AG04449 (cell line): ENCODE measurements at regions not wholly inside any gene's neighbourhood (a gene's known extent, or its start where the extent isn't known, plus 50 kb on each side); places are given as distances from the start of the nearest gene placed in this dataset.

Experiments
- CTCF ChIA-PET: fragments of 350-600 bp; formaldehyde crosslinking; extraction: SDS; loops from one replicate; lab custom pipeline; 2021; ENCODE audit warnings: antibody characterized with exemption; lab: Yijun Ruan, JAX
- POLR2A ChIA-PET: fragments of 400-600, 350-600 bp; formaldehyde crosslinking; extraction: SDS; loops from one replicate; lab custom pipeline; 2020; ENCODE audit warnings: antibody characterized with exemption, inconsistent platforms; lab: Yijun Ruan, JAX
- DNase-seq: peaks from one replicate; pipeline ENCODE4 v3.0.0-alpha.2; 2010; ENCODE audit warnings: low read depth, low spot score
- H3K4me3 ChIP-seq: 2 replicates; pipeline ENCODE4 v1.5.1; 2011; ENCODE audit warnings: low read depth, mild to moderate bottlenecking, control low read depth, low read length
- CTCF ChIP-seq: IDR thresholded peaks from one replicate; pipeline ENCODE4 v1.5.1; 2011; ENCODE audit warnings: mild to moderate bottlenecking, moderate library complexity, low read length, control low read depth, inconsistent platforms; ENCODE audit not compliant: insufficient read depth; ENCODE audit errors: missing control alignments

GRCh38 chr1:101136739-101137138, 100.1 kb upstream of the S1PR1 start:
- ChIA-PET CTCF (interaction anchor here (0.8 to 1.8 kb wide), 2 partner anchors 9 to 102 kb away, joined by 4 to 5 read pairs; no protein-coding TSS in a partner anchor), POLR2A (interaction anchor here (1.0 kb wide), 1 partner anchor 64 kb away, joined by 3 read pairs; no protein-coding TSS in a partner anchor)
- TF ChIP-seq CTCF = no peak
- no peak for DNase-seq
- no peak overlapping the region for H3K4me3 ChIP-seq

GRCh38 chr1:101136271-101136670, 100.5 kb upstream of the S1PR1 start:
- no peak for TF ChIP-seq CTCF
- ChIA-PET POLR2A (no interaction called here), CTCF (interaction anchor here (0.8 to 1.8 kb wide), 2 partner anchors 10 to 102 kb away, joined by 4 to 5 read pairs; no protein-coding TSS in a partner anchor)
- no peak for DNase-seq
- no peak overlapping the region for H3K4me3 ChIP-seq

GRCh38 chr1:101135526-101135925, 101.3 kb upstream of the S1PR1 start:
- ChIA-PET POLR2A (no interaction called here), CTCF (interaction anchor here (1.8 kb wide), 1 partner anchor 10 kb away, joined by 4 read pairs; no protein-coding TSS in a partner anchor)
- H3K4me3 ChIP-seq = no peak overlapping the region
- DNase-seq = no peak
- TF ChIP-seq CTCF = no peak

- ChIA-PET POLR2A (no interaction called here), CTCF (interaction anchor here (1.0 kb wide), 1 partner anchor 107 kb away, joined by 3 read pairs; no protein-coding TSS in a partner anchor)
- no peak for TF ChIP-seq CTCF
- DNase-seq = no peak
- no peak overlapping the region for H3K4me3 ChIP-seq
Observed at GRCh38 chr1:101131239-101131843, 105.5 kb upstream of the S1PR1 start.

GRCh38 chr1:101130673-101131072, 105.1 kb upstream of the DPH5 start:
- CTCF ChIA-PET = interaction anchor here (1.0 kb wide), 1 partner anchor 108 kb away, joined by 3 read pairs; no protein-coding TSS in a partner anchor
- DNase-seq = no peak

GRCh38 chr1:101128846-101129245, 103.3 kb upstream of the DPH5 start:
- DNase-seq = no peak
- ChIA-PET POLR2A (no interaction called here), CTCF (interaction anchor here (1.2 kb wide), 1 partner anchor 110 kb away, joined by 3 read pairs; no protein-coding TSS in a partner anchor)
- H3K4me3 ChIP-seq = no peak overlapping the region
- TF ChIP-seq CTCF = no peak

More at GRCh38 chr1:101130673-101131072, 105.1 kb upstream of the DPH5 start:
- POLR2A ChIA-PET = no interaction called here
- H3K4me3 ChIP-seq = no peak overlapping the region
- TF ChIP-seq CTCF = no peak
